ENCODE measurements at regions not wholly inside any gene's neighbourhood (a gene's known extent, or its start where the extent isn't known, plus 50 kb on each side); places are given as distances from the start of the nearest gene placed in this dataset.
"Not testable (repeated sequence)": the region's sequence is repeated elsewhere in the genome, so short reads cannot be mapped to it uniquely, and the experiment has no call there.

- Histone ChIP-seq H3K27me3 (no peaks in the 10 kb centered on the region), H3K27ac (no peak overlapping the region), H3K4me1 (peaks cover 9% of the 10 kb centered on the region), H3K9me3 (no peaks in the 10 kb centered on the region), H3K36me3 (no peaks in the 10 kb centered on the region), H3K4me3 (no peak overlapping the region)
- TF ChIP-seq POLR2AphosphoS5 (IDR thresholded peaks at IDR 0.05; ENCODE audit: insufficient read depth in 1 of 2, low read depth in 1 of 2) (no peak), POLR2A (IDR thresholded peaks at IDR 0.05) (no peak)
- TF ChIP-seq, protein P1, sequence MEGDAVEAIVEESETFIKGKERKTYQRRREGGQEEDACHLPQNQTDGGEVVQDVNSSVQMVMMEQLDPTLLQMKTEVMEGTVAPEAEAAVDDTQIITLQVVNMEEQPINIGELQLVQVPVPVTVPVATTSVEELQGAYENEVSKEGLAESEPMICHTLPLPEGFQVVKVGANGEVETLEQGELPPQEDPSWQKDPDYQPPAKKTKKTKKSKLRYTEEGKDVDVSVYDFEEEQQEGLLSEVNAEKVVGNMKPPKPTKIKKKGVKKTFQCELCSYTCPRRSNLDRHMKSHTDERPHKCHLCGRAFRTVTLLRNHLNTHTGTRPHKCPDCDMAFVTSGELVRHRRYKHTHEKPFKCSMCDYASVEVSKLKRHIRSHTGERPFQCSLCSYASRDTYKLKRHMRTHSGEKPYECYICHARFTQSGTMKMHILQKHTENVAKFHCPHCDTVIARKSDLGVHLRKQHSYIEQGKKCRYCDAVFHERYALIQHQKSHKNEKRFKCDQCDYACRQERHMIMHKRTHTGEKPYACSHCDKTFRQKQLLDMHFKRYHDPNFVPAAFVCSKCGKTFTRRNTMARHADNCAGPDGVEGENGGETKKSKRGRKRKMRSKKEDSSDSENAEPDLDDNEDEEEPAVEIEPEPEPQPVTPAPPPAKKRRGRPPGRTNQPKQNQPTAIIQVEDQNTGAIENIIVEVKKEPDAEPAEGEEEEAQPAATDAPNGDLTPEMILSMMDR (IDR thresholded peaks at IDR 0.05) = no peak
- no peak for DNase-seq (ENCODE audit: extremely low spot score in 2 of 2)
- intact Hi-C loops (cut with DNase I) = loop anchor here (5.0 kb wide), 1 partner anchor 51 kb away; no protein-coding TSS in a partner anchor
Observed at GRCh38 chr9:87198716-87199115, 251.4 kb upstream of the GAS1 start.

DNA sequence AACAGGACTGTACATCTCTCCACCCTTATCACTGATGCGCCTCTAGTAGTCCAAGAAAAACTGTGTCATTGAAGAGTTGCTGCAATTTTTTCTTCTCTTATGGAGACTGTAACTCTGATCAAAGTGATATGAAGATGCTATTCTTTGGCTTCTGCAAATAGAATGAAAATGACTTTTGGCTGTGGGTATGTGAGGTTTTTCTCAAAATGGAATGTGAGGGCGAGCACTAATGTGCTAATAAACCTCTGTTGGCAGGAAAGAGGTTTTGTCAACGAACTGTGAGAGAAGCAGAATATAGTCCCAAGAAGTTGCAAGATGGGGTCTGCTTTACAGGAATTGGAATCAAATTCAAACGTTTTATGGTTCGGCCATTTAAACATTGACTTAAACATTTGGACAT is 252.0 kb upstream of the GAS1 start:
- DNase-seq (ENCODE audit: extremely low spot score in 2 of 2) = no peak
- Histone ChIP-seq H3K36me3 (no peaks in the 10 kb centered on the region), H3K27ac (no peak overlapping the region), H3K4me3 (no peak overlapping the region), H3K27me3 (no peaks in the 10 kb centered on the region), H3K9me3 (no peaks in the 10 kb centered on the region), H3K4me1 (peaks cover 6% of the 10 kb centered on the region)
- intact Hi-C loops (cut with DNase I) = loop anchor here (5.0 kb wide), 1 partner anchor 52 kb away; no protein-coding TSS in a partner anchor
- TF ChIP-seq POLR2AphosphoS5 (IDR thresholded peaks at IDR 0.05; ENCODE audit: insufficient read depth in 1 of 2, low read depth in 1 of 2) = no peak

GRCh38 chr9:87199782-87200181 is 252.5 kb upstream of the GAS1 start:
- Histone ChIP-seq H3K4me3 (no peak overlapping the region), H3K4me1 (peaks cover under 1% of the 10 kb centered on the region), H3K36me3 (no peaks in the 10 kb centered on the region), H3K27ac (no peak overlapping the region), H3K9me3 (no peaks in the 10 kb centered on the region), H3K27me3 (no peaks in the 10 kb centered on the region)
- DNase-seq (ENCODE audit: extremely low spot score in 2 of 2) = no peak
- intact Hi-C loops (cut with DNase I) = loop anchor here (5.0 kb wide), 1 partner anchor 52 kb away; no protein-coding TSS in a partner anchor
- no peak for TF ChIP-seq POLR2A (IDR thresholded peaks at IDR 0.05)
- TF ChIP-seq POLR2AphosphoS5 (IDR thresholded peaks at IDR 0.05; ENCODE audit: insufficient read depth in 1 of 2, low read depth in 1 of 2) = no peak
- TF ChIP-seq, protein P1 (IDR thresholded peaks at IDR 0.05) = no peak

GRCh38 chr9:87201351-87201751 is 254.0 kb upstream of the GAS1 start:
- no peak for DNase-seq (ENCODE audit: extremely low spot score in 2 of 2)
- H3K27ac ChIP-seq = no peak overlapping the region
- intact Hi-C loops (cut with DNase I) = no loop called here

GRCh38 chr9:87206064-87206661 is 258.9 kb upstream of the GAS1 start:
- H3K27me3 ChIP-seq = no peaks in the 10 kb centered on the region
- H3K4me1 ChIP-seq = no peaks in the 10 kb centered on the region
- intact Hi-C loops (cut with DNase I) = no loop called here
- no peak overlapping the region for H3K27ac ChIP-seq
- no peak overlapping the region for H3K4me3 ChIP-seq
- H3K36me3 ChIP-seq = no peaks in the 10 kb centered on the region
- H3K9me3 ChIP-seq = no peaks in the 10 kb centered on the region
- DNase-seq (ENCODE audit: extremely low spot score in 2 of 2) = no peak
- TF ChIP-seq, protein P1 (IDR thresholded peaks at IDR 0.05) = no peak
- TF ChIP-seq POLR2A (IDR thresholded peaks at IDR 0.05) (no peak), POLR2AphosphoS5 (IDR thresholded peaks at IDR 0.05; ENCODE audit: insufficient read depth in 1 of 2, low read depth in 1 of 2) (no peak)

More at GRCh38 chr9:87201351-87201751, 254.0 kb upstream of the GAS1 start:
- no peaks in the 10 kb centered on the region for H3K4me1 ChIP-seq
- H3K4me3 ChIP-seq = no peak overlapping the region
- H3K9me3 ChIP-seq = no peaks in the 10 kb centered on the region
- no peaks in the 10 kb centered on the region for H3K27me3 ChIP-seq
- H3K36me3 ChIP-seq = no peaks in the 10 kb centered on the region
- TF ChIP-seq, protein P1 (IDR thresholded peaks at IDR 0.05) = no peak
- TF ChIP-seq POLR2AphosphoS5 (IDR thresholded peaks at IDR 0.05; ENCODE audit: insufficient read depth in 1 of 2, low read depth in 1 of 2) (no peak), POLR2A (IDR thresholded peaks at IDR 0.05) (no peak)

DNA sequence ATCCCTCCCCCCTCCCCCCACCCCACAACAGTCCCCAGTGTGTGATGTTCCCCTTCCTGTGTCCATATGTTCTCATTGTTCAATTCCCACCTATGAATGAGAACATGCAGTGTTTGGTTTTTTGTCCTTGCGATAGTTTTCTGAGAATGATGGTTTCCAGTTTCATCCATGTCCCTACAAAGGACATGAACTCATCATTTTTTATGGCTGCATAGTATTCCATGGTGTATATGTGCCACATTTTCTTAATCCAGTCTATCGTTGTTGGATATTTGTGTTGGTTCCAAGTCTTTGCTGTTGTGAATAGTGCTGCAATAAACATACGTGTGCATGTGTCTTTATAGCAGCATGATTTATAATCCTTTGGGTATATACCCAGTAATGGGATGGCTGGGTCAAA is 263.4 kb upstream of the GAS1 start:
- intact Hi-C loops (cut with DNase I); H3K4me3 ChIP-seq; H3K4me1 ChIP-seq; H3K36me3 ChIP-seq; H3K9me3 ChIP-seq; H3K27ac ChIP-seq; H3K27me3 ChIP-seq; DNase-seq (ENCODE audit: extremely low spot score in 2 of 2): not testable (repeated sequence)

Data from vagina (tissue), 2 donors.